Mesothelial cell of epicardium (in vitro differentiated cells): ENCODE measurements at regions not wholly inside any gene's neighbourhood (a gene's known extent, or its start where the extent isn't known, plus 50 kb on each side); places are given as distances from the start of the nearest gene placed in this dataset.

Experiments used
- DNase-seq, 2 experiments: peaks; one replicate each; pipeline ENCODE4 v3.0.0; 2021; ENCODE audit warnings: low spot score in 2 of 2; ENCODE audit not compliant: unreplicated experiment in 2 of 2
- H3K27ac Mint-ChIP-seq: 2 replicates; pipeline ENCODE4 v1.8.0; 2021; ENCODE audit warnings: mixed read lengths
- H3K27me3 Mint-ChIP-seq: 2 replicates; pipeline ENCODE4 v1.8.0; 2021; ENCODE audit warnings: low read depth, mixed read lengths
- H3K36me3 Mint-ChIP-seq: 2 replicates; pipeline ENCODE4 v1.8.0; 2021; ENCODE audit warnings: mixed read lengths
- H3K4me1 Mint-ChIP-seq: 2 replicates; pipeline ENCODE4 v1.8.0; 2021; ENCODE audit warnings: mixed read lengths
- H3K4me3 Mint-ChIP-seq: 2 replicates; pipeline ENCODE4 v1.8.0; 2021; ENCODE audit warnings: mild to moderate bottlenecking, moderate library complexity, mixed read lengths
- H3K9me3 Mint-ChIP-seq: 2 replicates; pipeline ENCODE4 v1.8.0; 2021; ENCODE audit warnings: mixed read lengths
- TF ChIP-seq, protein P1 (sequence below): fragments of 200-600 bp; sonication (generic); IDR thresholded peaks from one replicate; pipeline ENCODE4 v1.5.0; 2021; ENCODE audit warnings: antibody characterized with exemption; ENCODE audit not compliant: unreplicated experiment

DNA sequence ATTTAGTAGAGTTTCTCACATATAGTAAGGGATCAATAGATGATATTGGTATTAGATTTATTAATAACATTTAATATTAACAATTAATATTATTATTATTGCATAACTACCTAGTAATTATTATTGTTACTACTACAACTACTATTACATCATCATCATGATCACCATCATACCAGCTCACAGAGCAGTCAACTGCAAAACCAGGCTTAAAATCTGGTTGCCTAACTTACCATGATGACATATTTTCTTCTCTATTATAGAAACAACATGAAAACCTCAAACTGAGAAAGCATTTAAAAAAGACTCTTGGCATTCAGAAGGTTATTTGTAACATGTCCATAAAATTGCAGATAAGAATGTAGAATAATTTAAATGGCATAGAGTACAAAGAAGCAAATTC is 247.0 kb upstream of the TTC29 start:
- H3K27ac Mint-ChIP-seq = no peak overlapping the region
- H3K36me3 Mint-ChIP-seq = peaks cover 11% of the 10 kb centered on the region
- H3K27me3 Mint-ChIP-seq = no peaks in the 10 kb centered on the region
- TF ChIP-seq, protein P1, sequence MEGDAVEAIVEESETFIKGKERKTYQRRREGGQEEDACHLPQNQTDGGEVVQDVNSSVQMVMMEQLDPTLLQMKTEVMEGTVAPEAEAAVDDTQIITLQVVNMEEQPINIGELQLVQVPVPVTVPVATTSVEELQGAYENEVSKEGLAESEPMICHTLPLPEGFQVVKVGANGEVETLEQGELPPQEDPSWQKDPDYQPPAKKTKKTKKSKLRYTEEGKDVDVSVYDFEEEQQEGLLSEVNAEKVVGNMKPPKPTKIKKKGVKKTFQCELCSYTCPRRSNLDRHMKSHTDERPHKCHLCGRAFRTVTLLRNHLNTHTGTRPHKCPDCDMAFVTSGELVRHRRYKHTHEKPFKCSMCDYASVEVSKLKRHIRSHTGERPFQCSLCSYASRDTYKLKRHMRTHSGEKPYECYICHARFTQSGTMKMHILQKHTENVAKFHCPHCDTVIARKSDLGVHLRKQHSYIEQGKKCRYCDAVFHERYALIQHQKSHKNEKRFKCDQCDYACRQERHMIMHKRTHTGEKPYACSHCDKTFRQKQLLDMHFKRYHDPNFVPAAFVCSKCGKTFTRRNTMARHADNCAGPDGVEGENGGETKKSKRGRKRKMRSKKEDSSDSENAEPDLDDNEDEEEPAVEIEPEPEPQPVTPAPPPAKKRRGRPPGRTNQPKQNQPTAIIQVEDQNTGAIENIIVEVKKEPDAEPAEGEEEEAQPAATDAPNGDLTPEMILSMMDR = no peak
- H3K4me3 Mint-ChIP-seq = no peak overlapping the region
- DNase-seq = no peak
- H3K4me1 Mint-ChIP-seq = peaks cover 32% of the 10 kb centered on the region
- H3K9me3 Mint-ChIP-seq = peaks cover 16% of the 10 kb centered on the region

DNA sequence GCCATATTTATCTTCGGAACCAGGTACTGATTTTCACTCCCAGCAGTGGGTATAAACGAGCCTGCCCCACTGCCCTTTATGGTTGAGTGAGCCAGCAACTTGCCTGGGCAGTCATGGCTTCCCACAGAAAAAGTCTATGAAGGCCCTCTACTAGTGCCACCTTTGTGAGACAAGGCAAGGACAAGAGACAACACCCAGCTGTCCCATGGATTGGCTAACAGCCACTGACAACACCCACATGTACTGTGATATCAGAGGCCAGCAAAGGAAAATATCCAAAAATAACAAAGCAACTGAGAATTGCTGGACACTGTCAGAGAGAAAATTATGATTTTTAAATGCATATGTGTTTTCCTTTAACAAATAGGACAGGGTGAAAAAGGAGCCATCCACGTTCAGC is 248.4 kb upstream of the TTC29 start:
- DNase-seq = no peak
- peaks cover 47% of the 10 kb centered on the region for H3K4me1 Mint-ChIP-seq

DNA sequence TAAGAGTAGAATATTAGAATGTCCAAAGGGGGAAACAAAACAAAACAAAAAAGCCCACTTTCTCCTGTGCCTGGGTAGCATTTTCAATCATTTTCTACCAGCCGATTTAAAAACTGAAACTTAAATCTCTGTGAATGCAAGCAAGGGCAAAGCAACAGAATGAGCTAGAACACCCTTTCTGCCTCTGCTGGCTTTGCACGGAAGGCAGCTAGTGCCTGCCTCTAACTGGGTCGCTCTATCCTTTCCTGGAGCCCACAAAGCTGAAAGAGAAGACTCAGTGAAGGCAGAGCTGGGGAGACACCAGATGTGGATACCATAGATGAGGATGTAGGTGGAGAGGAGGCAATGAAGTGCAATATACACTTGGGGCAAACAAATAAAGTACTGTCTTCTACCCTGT is 248.9 kb upstream of the TTC29 start:
- TF ChIP-seq, protein P1 = no peak
- no peaks in the 10 kb centered on the region for H3K9me3 Mint-ChIP-seq
- H3K4me1 Mint-ChIP-seq = peaks cover 49% of the 10 kb centered on the region
- H3K36me3 Mint-ChIP-seq = no peaks in the 10 kb centered on the region
- H3K27me3 Mint-ChIP-seq = no peaks in the 10 kb centered on the region
- no peak for DNase-seq
- H3K27ac Mint-ChIP-seq = peak overlapping the region; percentile 75
- no peak overlapping the region for H3K4me3 Mint-ChIP-seq

More for the DNA sequence above, 248.4 kb upstream of the TTC29 start:
- Mint-ChIP-seq H3K36me3 (peaks cover under 1% of the 10 kb centered on the region), H3K27me3 (no peaks in the 10 kb centered on the region), H3K9me3 (peaks cover 2% of the 10 kb centered on the region), H3K4me3 (no peak overlapping the region), H3K27ac (peak overlapping the region; percentile 75)
- TF ChIP-seq, protein P1 = no peak

DNA sequence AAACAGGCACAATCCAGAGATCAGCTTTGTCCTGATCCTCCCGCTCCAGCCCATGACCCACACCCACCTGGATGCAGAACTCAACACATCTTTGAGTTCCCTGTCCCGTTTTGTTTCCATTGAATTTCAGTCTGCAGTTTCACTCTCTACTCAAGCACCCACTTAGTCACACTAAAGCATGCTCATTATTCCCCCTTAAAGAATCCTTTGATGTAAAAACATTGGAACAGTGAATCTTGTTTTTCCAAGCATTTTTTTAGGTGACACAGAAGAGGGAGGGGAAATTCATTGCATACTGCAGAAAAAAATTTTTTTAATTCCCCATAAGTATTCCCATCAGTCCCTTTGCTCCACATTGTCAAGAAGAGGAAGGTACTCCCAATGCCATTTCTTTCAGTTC is 249.7 kb upstream of the TTC29 start:
- Mint-ChIP-seq H3K27ac (peak overlapping the region; percentile 23), H3K4me1 (peaks cover 49% of the 10 kb centered on the region), H3K27me3 (no peaks in the 10 kb centered on the region), H3K4me3 (no peak overlapping the region), H3K9me3 (no peaks in the 10 kb centered on the region), H3K36me3 (no peaks in the 10 kb centered on the region)
- TF ChIP-seq, protein P1 = no peak
- no peak for DNase-seq

DNA sequence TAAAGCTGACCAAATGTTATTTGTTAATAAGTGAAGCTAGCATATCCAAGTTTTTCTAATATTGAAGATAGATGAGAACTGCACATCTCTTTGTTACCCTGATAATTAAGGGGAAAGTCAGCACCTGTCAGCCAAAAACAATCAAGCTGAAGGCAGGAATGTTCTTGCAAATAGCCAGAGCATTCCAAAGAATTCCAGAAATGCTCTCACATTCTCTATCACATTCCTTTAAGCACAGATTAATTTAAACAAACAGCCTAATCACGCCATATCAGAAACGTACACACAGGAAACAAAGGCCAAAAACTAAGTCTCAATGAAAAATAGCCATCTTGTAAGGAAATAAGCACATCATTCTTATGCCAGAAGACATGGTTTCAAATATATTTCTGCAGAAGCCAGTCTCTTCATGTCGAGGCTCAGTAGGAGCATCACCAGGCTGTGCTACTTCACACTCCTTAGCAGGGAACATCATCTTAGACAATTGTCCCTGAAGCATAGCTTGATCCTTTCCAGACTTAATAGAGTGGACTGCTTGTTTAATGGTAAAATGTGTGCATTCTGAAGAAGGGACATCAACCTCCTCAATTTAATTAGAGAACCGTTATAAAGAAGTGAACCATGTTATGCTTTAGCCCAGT is 252.9 kb upstream of the TTC29 start:
- TF ChIP-seq, protein P1 = no peak
- H3K4me1 Mint-ChIP-seq = peaks cover 39% of the 10 kb centered on the region
- no peak overlapping the region for H3K4me3 Mint-ChIP-seq
- H3K27ac Mint-ChIP-seq = peak overlapping the region; percentile 68
- no peaks in the 10 kb centered on the region for H3K27me3 Mint-ChIP-seq
- H3K9me3 Mint-ChIP-seq = peaks cover 9% of the 10 kb centered on the region
- H3K36me3 Mint-ChIP-seq = peaks cover 2% of the 10 kb centered on the region
- DNase-seq = no peak
